ENCODE measurements at regions not wholly inside any gene's neighbourhood (a gene's known extent, or its start where the extent isn't known, plus 50 kb on each side); places are given as distances from the start of the nearest gene placed in this dataset.

GRCh38 chr10:28199941-28200340, 102.9 kb downstream of the MPP7 start (continued):
- TF ChIP-seq CUX1 (CRISPR knock-in tag; IDR thresholded peaks at IDR 0.05) (no peak), SMAD4 (CRISPR knock-in tag; conservative IDR thresholded peaks at IDR 0.05) (no peak), NFE2 (IDR thresholded peaks at IDR 0.05; ENCODE audit: low read depth) (no peak), POLR2B (IDR thresholded peaks at IDR 0.05; ENCODE audit: low read depth, partially characterized antibody) (no peak), ZNF124 (CRISPR knock-in tag; IDR thresholded peaks at IDR 0.05) (no peak)

- 3% methylated on average over 3 of the region's 3 CpGs for WGBS (ENCODE audit: insufficient coverage, low coverage, missing lambda C conversion rate)
- in situ Hi-C loops (cut with MboI): loop anchor here (25.0 kb wide), 1 partner anchor 628 kb away; no protein-coding TSS in a partner anchor
- H3K9ac ChIP-seq (ENCODE audit: insufficient read depth in 1 of 2, low read depth in 2 of 2, low read length in 2 of 2): no peak overlapping the region
- TF ChIP-seq HNRNPK (IDR thresholded peaks at IDR 0.05; ENCODE audit: low read depth, low read length, poor library complexity, severe bottlenecking) (no peak), CBX2 (IDR thresholded peaks at IDR 0.05; ENCODE audit: insufficient read depth, low read length, poor library complexity, severe bottlenecking) (no peak), CCAR2 (IDR thresholded peaks at IDR 0.05; ENCODE audit: low read depth, low read length) (no peak), ZNF586 (CRISPR knock-in tag; conservative IDR thresholded peaks at IDR 0.05) (no peak), SMARCA4 (IDR thresholded peaks at IDR 0.05) (no peak), ATF7 (IDR thresholded peaks at IDR 0.05) (no peak), HNRNPH1 (optimal IDR thresholded peaks at IDR 0.05; ENCODE audit: low read depth, low read length) (no peak), THAP12 (CRISPR knock-in tag; IDR thresholded peaks at IDR 0.05) (no peak), ZNF347 (CRISPR knock-in tag; IDR thresholded peaks at IDR 0.05; ENCODE audit: low read depth) (no peak), NR4A1 (CRISPR knock-in tag; IDR thresholded peaks at IDR 0.05) (no peak), NR4A1 (tag; IDR thresholded peaks at IDR 0.05) (no peak)
These were observed 112.7 kb downstream of the MPP7 start for GRCh38 chr10:28190196-28190595.

More at GRCh38 chr10:28190196-28190595, 112.7 kb downstream of the MPP7 start:
- no peaks in the 10 kb centered on the region for H3K9me3 ChIP-seq (replicated peaks; ENCODE audit: control insufficient read depth, insufficient read depth, low read depth, low read length)
- ATAC-seq (no peak), FAIRE-seq (no peak), DNase-seq (ENCODE audit: extremely low read depth in 1 of 4, low spot score in 3 of 4) (no peak)
- no peak overlapping the region for H2AFZ ChIP-seq (ENCODE audit: low read depth, low read length)
- no peak overlapping the region for H3K4me3 ChIP-seq
- intact Hi-C loops (cut with micrococcal nuclease): no loop called here
- H3K4me1 ChIP-seq (replicated peaks in 1 of 2; ENCODE audit: control insufficient read depth in 2 of 2, insufficient read depth in 2 of 2, low read length in 2 of 2): no peaks in the 10 kb centered on the region
- H3K79me2 ChIP-seq (ENCODE audit: control insufficient read depth, insufficient read depth, low read length): no peaks in the 10 kb centered on the region
- no peaks in the 10 kb centered on the region for H4K20me1 ChIP-seq (replicated peaks; ENCODE audit: control insufficient read depth, insufficient read depth, low read length)
- H3K9me1 ChIP-seq (ENCODE audit: control insufficient read depth, insufficient read depth, low read length): no peaks in the 10 kb centered on the region
- no peak overlapping the region for H3K27ac ChIP-seq (ENCODE audit: extremely low read depth, low read depth, low read length)
- BruUV-seq (replicated peaks): no TSS peak
- H3K4me2 ChIP-seq (ENCODE audit: insufficient read depth, low read length): no peak overlapping the region
- ChIA-PET CTCF (ENCODE audit: low intra/inter-chr PET ratio) (no interaction called here), POLR2A (no interaction called here)
- no peaks in the 10 kb centered on the region for H3K36me3 ChIP-seq (ENCODE audit: control insufficient read depth, insufficient read depth, low read length)
- peaks cover 0 to 3% of the 10 kb centered on the region in 2 experiments; a peak in 1 of 5 replicates for H3K27me3 ChIP-seq (ENCODE audit: control insufficient read depth in 2 of 2, insufficient read depth in 2 of 2, low read length in 2 of 2)
